ENCODE measurements at regions not wholly inside any gene's neighbourhood (a gene's known extent, or its start where the extent isn't known, plus 50 kb on each side); places are given as distances from the start of the nearest gene placed in this dataset.

DNA sequence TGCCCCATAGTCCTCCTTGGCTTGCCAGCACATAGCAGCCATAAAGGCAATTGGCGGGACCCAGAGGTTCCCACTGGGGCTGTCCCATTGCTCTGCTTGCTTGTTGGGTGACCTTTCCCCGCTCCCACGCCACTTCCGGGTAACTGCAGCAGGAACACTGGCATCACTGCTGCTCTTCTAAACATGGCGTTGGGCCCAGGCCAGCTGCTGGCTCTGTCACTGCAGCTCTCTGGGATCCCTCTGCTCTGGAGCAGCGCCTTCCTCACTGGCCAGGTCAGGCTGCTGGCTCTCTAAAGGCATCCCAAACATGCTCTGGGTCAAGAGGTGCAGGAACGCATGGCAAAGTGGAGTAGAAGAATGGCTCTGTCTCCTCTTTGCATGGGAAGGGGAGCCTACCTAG is 92.9 kb downstream of the DRD1 start:
- H3K9me3 ChIP-seq, result no peaks in the 10 kb centered on the region
- no peaks in the 10 kb centered on the region for H3K36me3 ChIP-seq
- peaks cover 0 to 10% (median 0%) of the 10 kb centered on the region in 3 donors for H3K4me1 ChIP-seq
- TF ChIP-seq CTCF (IDR thresholded peaks at IDR 0.05), result no peak
- intact Hi-C loops (cut with DNase I), result no loop called here
- DNase-seq, result no peak
- no peak overlapping the region for H3K4me3 ChIP-seq
- no peak overlapping the region for H3K27ac ChIP-seq
- WGBS, 2 donors, result 71 to 87% methylated on average over 3 of the region's 7 CpGs
- H3K27me3 ChIP-seq, result peaks cover 0 to 17% (median 0%) of the 10 kb centered on the region in 4 donors

- TF ChIP-seq CTCF (IDR thresholded peaks at IDR 0.05), result no peak
- TF ChIP-seq POLR2A (IDR thresholded peaks at IDR 0.05), result no peak
These were observed 96.1 kb downstream of the DRD1 start for GRCh38 chr5:175347931-175348330.

GRCh38 chr5:175347027-175347426 is 97.0 kb downstream of the DRD1 start:
- intact Hi-C loops (cut with DNase I), result no loop called here
- no peak for DNase-seq
- Histone ChIP-seq H3K36me3 (no peaks in the 10 kb centered on the region), H3K27ac (no peak overlapping the region), H3K4me3 (no peak overlapping the region), H3K9me3 (no peaks in the 10 kb centered on the region), H3K27me3 (peaks cover 0 to 17% (median 0%) of the 10 kb centered on the region in 4 donors), H3K4me1 (peaks cover 0 to 20% (median 11%) of the 10 kb centered on the region in 3 donors)
- 14 to 17% methylated on average over 5 of the region's 5 CpGs for WGBS, 2 donors
- TF ChIP-seq CTCF (IDR thresholded peaks at IDR 0.05) (no peak), POLR2A (IDR thresholded peaks at IDR 0.05) (no peak)

More at GRCh38 chr5:175347931-175348330, 96.1 kb downstream of the DRD1 start:
- Histone ChIP-seq H3K4me1 (peaks cover 0 to 20% (median 11%) of the 10 kb centered on the region in 3 donors), H3K4me3 (no peak overlapping the region), H3K27ac (no peak overlapping the region), H3K36me3 (no peaks in the 10 kb centered on the region), H3K27me3 (peaks cover 0 to 17% (median 0%) of the 10 kb centered on the region in 4 donors), H3K9me3 (no peaks in the 10 kb centered on the region)
- 45 to 50% methylated on average over 1 of the region's 1 CpG for WGBS, 2 donors
- intact Hi-C loops (cut with DNase I), result no loop called here
- no peak for DNase-seq

- Histone ChIP-seq H3K4me1 (peaks cover 0 to 20% (median 11%) of the 10 kb centered on the region in 3 donors), H3K36me3 (no peaks in the 10 kb centered on the region), H3K9me3 (no peaks in the 10 kb centered on the region), H3K27ac (no peak overlapping the region), H3K4me3 (no peak overlapping the region), H3K27me3 (peaks cover 0 to 10% (median 0%) of the 10 kb centered on the region in 4 donors)
- WGBS, 2 donors, result 32 to 37% methylated on average over 4 of the region's 4 CpGs
- DNase-seq, result no peak
- intact Hi-C loops (cut with DNase I), result no loop called here
- TF ChIP-seq CTCF (IDR thresholded peaks at IDR 0.05) (no peak), POLR2A (IDR thresholded peaks at IDR 0.05) (no peak)
These were observed 99.4 kb downstream of the DRD1 start for GRCh38 chr5:175344331-175345195.

- 47 to 52% methylated on average over 2 of the region's 2 CpGs for WGBS, 2 donors
- H3K27ac ChIP-seq, result no peak overlapping the region
- DNase-seq, result no peak
- H3K36me3 ChIP-seq, result no peaks in the 10 kb centered on the region
- peaks cover 0 to 20% (median 11%) of the 10 kb centered on the region in 3 donors for H3K4me1 ChIP-seq
- H3K9me3 ChIP-seq, result no peaks in the 10 kb centered on the region
- H3K4me3 ChIP-seq, result no peak overlapping the region
- intact Hi-C loops (cut with DNase I), result no loop called here
- no peak for TF ChIP-seq POLR2A (IDR thresholded peaks at IDR 0.05)
- TF ChIP-seq CTCF (IDR thresholded peaks at IDR 0.05), result no peak
- peaks cover 0 to 6% (median 0%) of the 10 kb centered on the region in 4 donors for H3K27me3 ChIP-seq
These were observed 100.7 kb downstream of the DRD1 start for GRCh38 chr5:175343308-175343707.

All from esophagus squamous epithelium (tissue), 5 donors.